ENCODE measurements at regions not wholly inside any gene's neighbourhood (a gene's known extent, or its start where the extent isn't known, plus 50 kb on each side); places are given as distances from the start of the nearest gene placed in this dataset.

GRCh38 chr18:30450927-30451326, 591.6 kb downstream of the DSC3 start:
- ChIA-PET POLR2A (no interaction called here), CTCF (no interaction called here)
- no peaks in the 10 kb centered on the region for H3K36me3 ChIP-seq (ENCODE audit: control insufficient read depth, insufficient read depth, low read length)
- no peak overlapping the region for H3K4me3 ChIP-seq (ENCODE audit: low read depth in 2 of 2, low read length in 2 of 2)
- no peaks in the 10 kb centered on the region for H3K27me3 ChIP-seq (ENCODE audit: control insufficient read depth, insufficient read depth, low read length)
- TF ChIP-seq, protein P1, sequence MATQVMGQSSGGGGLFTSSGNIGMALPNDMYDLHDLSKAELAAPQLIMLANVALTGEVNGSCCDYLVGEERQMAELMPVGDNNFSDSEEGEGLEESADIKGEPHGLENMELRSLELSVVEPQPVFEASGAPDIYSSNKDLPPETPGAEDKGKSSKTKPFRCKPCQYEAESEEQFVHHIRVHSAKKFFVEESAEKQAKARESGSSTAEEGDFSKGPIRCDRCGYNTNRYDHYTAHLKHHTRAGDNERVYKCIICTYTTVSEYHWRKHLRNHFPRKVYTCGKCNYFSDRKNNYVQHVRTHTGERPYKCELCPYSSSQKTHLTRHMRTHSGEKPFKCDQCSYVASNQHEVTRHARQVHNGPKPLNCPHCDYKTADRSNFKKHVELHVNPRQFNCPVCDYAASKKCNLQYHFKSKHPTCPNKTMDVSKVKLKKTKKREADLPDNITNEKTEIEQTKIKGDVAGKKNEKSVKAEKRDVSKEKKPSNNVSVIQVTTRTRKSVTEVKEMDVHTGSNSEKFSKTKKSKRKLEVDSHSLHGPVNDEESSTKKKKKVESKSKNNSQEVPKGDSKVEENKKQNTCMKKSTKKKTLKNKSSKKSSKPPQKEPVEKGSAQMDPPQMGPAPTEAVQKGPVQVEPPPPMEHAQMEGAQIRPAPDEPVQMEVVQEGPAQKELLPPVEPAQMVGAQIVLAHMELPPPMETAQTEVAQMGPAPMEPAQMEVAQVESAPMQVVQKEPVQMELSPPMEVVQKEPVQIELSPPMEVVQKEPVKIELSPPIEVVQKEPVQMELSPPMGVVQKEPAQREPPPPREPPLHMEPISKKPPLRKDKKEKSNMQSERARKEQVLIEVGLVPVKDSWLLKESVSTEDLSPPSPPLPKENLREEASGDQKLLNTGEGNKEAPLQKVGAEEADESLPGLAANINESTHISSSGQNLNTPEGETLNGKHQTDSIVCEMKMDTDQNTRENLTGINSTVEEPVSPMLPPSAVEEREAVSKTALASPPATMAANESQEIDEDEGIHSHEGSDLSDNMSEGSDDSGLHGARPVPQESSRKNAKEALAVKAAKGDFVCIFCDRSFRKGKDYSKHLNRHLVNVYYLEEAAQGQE (IDR thresholded peaks at IDR 0.05; ENCODE audit: insufficient read depth in 1 of 2, low read depth in 2 of 2, low read length in 1 of 2) = no peak
- TF ChIP-seq SIN3A (IDR thresholded peaks at IDR 0.05; ENCODE audit: borderline replicate concordance, insufficient read depth, low read depth, low read length) (no peak), CTCF (IDR thresholded peaks at IDR 0.05) (no peak), TCF7L2 (IDR thresholded peaks at IDR 0.05; ENCODE audit: low read depth, low read length) (no peak), POLR2AphosphoS5 (IDR thresholded peaks at IDR 0.05; ENCODE audit: low read depth, low read length) (no peak)
- intact Hi-C loops (cut with micrococcal nuclease; ENCODE audit: unreplicated experiment) (no loop called here), in situ Hi-C loops (cut with HindIII; ENCODE audit: low pct_unique_long_range_greater_than_20kb, low sequenced_read_pairs) (no loop called here)
- BruUV-seq (replicated peaks) = no TSS peak
- no peaks in the 10 kb centered on the region for H3K9me3 ChIP-seq (ENCODE audit: control insufficient read depth, insufficient read depth, low read depth, low read length)
- no peak for ATAC-seq
- no peak overlapping the region for H3K27ac ChIP-seq (ENCODE audit: low read length)
- DNase-seq (ENCODE audit: low read depth, low spot score) = no peak
- no peaks in the 10 kb centered on the region for H3K4me1 ChIP-seq (ENCODE audit: control insufficient read depth, insufficient read depth, low read length)

DNA sequence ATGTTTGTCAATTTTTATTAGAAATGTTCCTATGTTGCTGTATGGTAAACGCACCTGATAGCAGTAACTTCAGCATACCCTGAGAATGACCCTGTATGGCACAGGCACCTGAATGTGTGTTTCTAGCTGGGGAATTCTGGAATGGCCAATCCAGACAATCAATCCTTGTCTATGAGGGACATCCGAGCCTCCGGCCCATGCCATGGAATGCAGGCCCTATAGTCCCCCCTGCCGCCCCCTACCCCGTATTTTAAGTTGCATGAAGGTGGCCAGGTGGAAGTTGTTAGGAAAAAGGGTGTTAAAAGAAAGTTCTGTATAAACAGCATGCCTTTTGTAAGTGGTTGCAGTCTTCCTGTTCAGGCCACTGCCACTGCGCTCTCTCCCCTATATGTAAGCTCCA, 595.9 kb downstream of the DSC3 start:
- in situ Hi-C loops (cut with HindIII; ENCODE audit: low pct_unique_long_range_greater_than_20kb, low sequenced_read_pairs) = no loop called here
- ChIA-PET POLR2A (no interaction called here), CTCF (no interaction called here)
- Histone ChIP-seq H3K27me3 (ENCODE audit: control insufficient read depth, insufficient read depth, low read length) (no peaks in the 10 kb centered on the region), H3K9me3 (ENCODE audit: control insufficient read depth, insufficient read depth, low read depth, low read length) (no peaks in the 10 kb centered on the region), H3K4me1 (ENCODE audit: control insufficient read depth, insufficient read depth, low read length) (no peaks in the 10 kb centered on the region), H3K36me3 (ENCODE audit: control insufficient read depth, insufficient read depth, low read length) (no peaks in the 10 kb centered on the region), H3K27ac (ENCODE audit: low read length) (no peak overlapping the region), H3K4me3 (ENCODE audit: low read depth in 2 of 2, low read length in 2 of 2) (no peak overlapping the region)
- no peak for ATAC-seq
- no TSS peak for BruUV-seq (replicated peaks)
- TF ChIP-seq, protein P1 (IDR thresholded peaks at IDR 0.05; ENCODE audit: insufficient read depth in 1 of 2, low read depth in 2 of 2, low read length in 1 of 2) = no peak
- TF ChIP-seq POLR2AphosphoS5 (IDR thresholded peaks at IDR 0.05; ENCODE audit: low read depth, low read length) (no peak), TCF7L2 (IDR thresholded peaks at IDR 0.05; ENCODE audit: low read depth, low read length) (no peak), CTCF (IDR thresholded peaks at IDR 0.05) (no peak), SIN3A (IDR thresholded peaks at IDR 0.05; ENCODE audit: borderline replicate concordance, insufficient read depth, low read depth, low read length) (no peak)
- DNase-seq (ENCODE audit: low read depth, low spot score) = no peak
- intact Hi-C loops (cut with micrococcal nuclease; ENCODE audit: unreplicated experiment) = no loop called here

Data from Panc1 (cell line).